Activated T-helper 1 cell treated with anti-CD3 and anti-CD28 coated beads, Interleukin-12 subunit alpha, Interleukin-12 subunit beta, Interleukin-2, Interleukin-4 antibody, amounts not matched to agents 30 ng/mL and 10 ng/mL and 1 ng/mL, durations not matched to agents 14 hours and 24 hours and 36 hours (primary cell): ENCODE measurements at regions not wholly inside any gene's neighbourhood (a gene's known extent, or its start where the extent isn't known, plus 50 kb on each side); places are given as distances from the start of the nearest gene placed in this dataset.
"Not testable (repeated sequence)": the region's sequence is repeated elsewhere in the genome, so short reads cannot be mapped to it uniquely, and the experiment has no call there.

Experiments
- DNase-seq: peaks from one replicate; pipeline ENCODE4 v3.0.0; 2021; ENCODE audit warnings: low spot score
- H3K27ac Mint-ChIP-seq: one replicate; pipeline ENCODE4 v1.8.0; 2021; ENCODE audit warnings: mild to moderate bottlenecking, mixed read lengths
- H3K27me3 Mint-ChIP-seq: one replicate; pipeline ENCODE4 v1.8.0; 2022; ENCODE audit warnings: mild to moderate bottlenecking, moderate library complexity, mixed read lengths; ENCODE audit not compliant: insufficient read depth
- H3K36me3 Mint-ChIP-seq: one replicate; pipeline ENCODE4 v1.8.0; 2021; ENCODE audit warnings: low read depth, mixed read lengths
- H3K4me1 Mint-ChIP-seq: one replicate; pipeline ENCODE4 v1.8.0; 2021; ENCODE audit warnings: low read depth, mixed read lengths
- H3K4me3 Mint-ChIP-seq: one replicate; pipeline ENCODE4 v1.8.0; 2021; ENCODE audit warnings: mild to moderate bottlenecking, moderate library complexity, mixed read lengths
- H3K9me3 Mint-ChIP-seq: one replicate; pipeline ENCODE4 v1.8.0; 2021; ENCODE audit warnings: mixed read lengths
- intact Hi-C: fragments of 100-400 bp; cut with micrococcal nuclease; formaldehyde crosslinking; loops from one replicate; pipeline ENCODE4 v1.15.1; 2024

DNA sequence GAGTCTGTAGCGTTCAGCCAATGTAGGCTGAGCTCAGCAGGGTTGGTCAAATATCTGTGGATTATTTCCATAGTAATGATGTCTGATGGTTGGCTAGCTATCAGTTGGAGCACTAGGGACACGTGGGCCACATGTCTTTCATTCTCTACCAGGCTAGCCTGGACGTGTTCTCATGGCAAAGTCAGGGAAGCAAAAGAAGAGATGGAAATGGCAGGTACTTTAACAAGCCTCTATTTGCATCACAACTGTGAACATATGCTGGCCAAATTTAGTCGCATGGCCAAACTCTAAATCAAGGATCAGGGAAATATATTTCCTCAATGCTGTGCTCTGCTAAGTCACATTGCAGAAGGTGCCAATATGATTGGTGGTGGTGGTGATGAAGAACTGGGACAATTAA lies 371.6 kb upstream of the CHST9 start:
- DNase-seq, result no peak
- peaks cover 5% of the 10 kb centered on the region for H3K9me3 Mint-ChIP-seq
- intact Hi-C loops, result no loop called here
- no peaks in the 10 kb centered on the region for H3K27me3 Mint-ChIP-seq
- H3K4me1 Mint-ChIP-seq, result no peaks in the 10 kb centered on the region
- H3K4me3 Mint-ChIP-seq, result no peak overlapping the region
- no peak overlapping the region for H3K27ac Mint-ChIP-seq
- H3K36me3 Mint-ChIP-seq, result no peaks in the 10 kb centered on the region

DNA sequence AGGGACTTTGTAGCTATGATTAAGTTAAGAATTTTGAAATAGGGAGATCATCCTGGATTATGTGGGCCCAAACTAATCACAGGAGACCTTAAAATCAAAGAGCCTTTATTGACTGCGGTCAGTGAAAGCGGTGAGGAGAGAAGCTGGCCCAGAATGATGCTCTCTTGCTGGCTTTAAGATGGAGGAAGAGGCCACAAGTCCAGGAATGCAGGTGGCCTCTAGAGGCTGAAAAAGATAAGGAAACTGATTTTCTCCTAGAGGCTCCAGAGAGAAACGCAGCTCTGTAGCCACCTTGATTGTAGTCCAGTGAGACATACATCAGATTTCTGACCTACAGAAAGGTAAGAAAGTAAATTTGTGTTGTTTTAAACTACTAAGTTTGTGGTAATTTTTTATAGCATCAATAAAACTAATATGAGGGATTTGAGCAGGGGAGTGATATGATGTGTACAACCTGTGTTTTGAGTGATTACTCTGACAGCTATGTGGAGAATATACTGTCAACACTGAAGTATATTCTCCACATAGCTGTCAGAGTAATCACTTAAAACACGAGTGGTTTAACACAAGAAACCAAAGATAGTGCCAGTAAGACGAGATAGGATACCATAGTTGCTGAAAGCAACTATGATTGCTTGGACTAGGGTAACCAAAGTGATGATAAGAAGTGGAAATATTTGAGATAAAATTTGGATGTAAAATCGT lies 364.4 kb upstream of the CHST9 start:
- Mint-ChIP-seq H3K4me1 (no peaks in the 10 kb centered on the region), H3K4me3 (no peak overlapping the region), H3K9me3 (peaks cover 12% of the 10 kb centered on the region), H3K27ac (no peak overlapping the region), H3K27me3 (no peaks in the 10 kb centered on the region), H3K36me3 (no peaks in the 10 kb centered on the region)
- no peak for DNase-seq
- intact Hi-C loops, result no loop called here

DNA sequence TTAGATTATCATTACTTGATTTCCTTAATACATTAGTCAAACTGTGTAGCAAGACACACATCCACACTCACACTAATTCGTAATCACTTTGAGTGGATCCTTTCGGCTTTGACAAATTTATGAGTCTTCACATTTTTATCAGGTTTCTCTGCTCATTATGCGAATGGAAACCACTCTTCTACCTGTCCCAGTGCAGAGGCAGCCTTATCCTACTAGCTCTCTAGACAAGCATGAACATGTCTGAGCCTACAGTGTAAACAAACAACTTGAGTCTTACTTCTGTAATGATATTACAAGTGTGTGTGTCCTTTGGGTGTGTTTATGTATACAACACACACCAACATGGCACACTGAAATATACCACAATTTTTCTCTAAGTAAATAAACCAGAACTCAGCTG lies 361.9 kb upstream of the CHST9 start:
- intact Hi-C loops, result no loop called here

DNA sequence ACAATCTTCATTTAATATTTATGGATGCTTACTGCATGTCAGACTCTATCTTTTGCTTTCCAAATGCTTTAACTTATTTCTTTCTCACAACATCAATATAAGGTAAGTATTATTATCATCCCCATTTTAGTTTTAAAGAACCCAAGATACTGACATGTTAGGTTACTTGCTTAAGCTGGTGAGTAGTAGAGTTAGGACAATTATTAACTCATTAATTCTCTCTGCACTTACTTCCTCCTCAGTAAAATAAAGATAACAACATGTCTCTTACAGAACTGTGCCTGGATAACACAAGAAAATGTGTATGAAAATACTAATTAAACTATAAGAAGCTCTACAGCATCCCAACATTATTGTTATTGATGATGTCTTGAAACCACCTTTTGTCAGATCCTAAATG lies 359.1 kb upstream of the CHST9 start:
- Mint-ChIP-seq H3K36me3 (no peaks in the 10 kb centered on the region), H3K27ac (no peak overlapping the region), H3K4me3 (no peak overlapping the region), H3K4me1 (no peaks in the 10 kb centered on the region), H3K9me3 (no peaks in the 10 kb centered on the region), H3K27me3 (no peaks in the 10 kb centered on the region)
- DNase-seq, result no peak
- intact Hi-C loops, result no loop called here

More for the DNA sequence above, 361.9 kb upstream of the CHST9 start:
- Mint-ChIP-seq H3K4me3 (no peak overlapping the region), H3K4me1 (no peaks in the 10 kb centered on the region), H3K27me3 (no peaks in the 10 kb centered on the region), H3K36me3 (no peaks in the 10 kb centered on the region), H3K27ac (no peak overlapping the region), H3K9me3 (peaks cover 12% of the 10 kb centered on the region)
- DNase-seq, result no peak

DNA sequence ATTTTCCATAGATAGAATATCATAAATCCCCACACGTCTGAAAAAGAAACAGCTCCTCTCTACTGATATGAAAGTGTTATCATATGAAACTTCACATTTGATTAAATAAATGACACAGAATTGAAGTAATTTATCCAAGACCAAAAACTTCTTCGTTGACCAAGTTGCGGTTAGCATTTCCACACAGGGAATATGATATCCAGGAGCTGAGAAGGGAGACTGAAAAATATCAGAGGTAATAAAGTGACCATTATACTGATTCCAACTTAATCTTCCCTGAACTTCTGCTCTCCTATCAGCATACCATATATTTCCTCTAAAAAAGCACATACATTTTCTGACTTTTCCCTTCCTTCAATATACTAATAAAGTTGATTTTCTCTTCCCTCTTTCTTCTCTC lies 356.2 kb upstream of the CHST9 start:
- Mint-ChIP-seq H3K9me3 (no peaks in the 10 kb centered on the region), H3K36me3 (no peaks in the 10 kb centered on the region), H3K4me3 (no peak overlapping the region), H3K27me3 (no peaks in the 10 kb centered on the region), H3K27ac (no peak overlapping the region), H3K4me1 (no peaks in the 10 kb centered on the region)
- no peak for DNase-seq
- intact Hi-C loops, result no loop called here

DNA sequence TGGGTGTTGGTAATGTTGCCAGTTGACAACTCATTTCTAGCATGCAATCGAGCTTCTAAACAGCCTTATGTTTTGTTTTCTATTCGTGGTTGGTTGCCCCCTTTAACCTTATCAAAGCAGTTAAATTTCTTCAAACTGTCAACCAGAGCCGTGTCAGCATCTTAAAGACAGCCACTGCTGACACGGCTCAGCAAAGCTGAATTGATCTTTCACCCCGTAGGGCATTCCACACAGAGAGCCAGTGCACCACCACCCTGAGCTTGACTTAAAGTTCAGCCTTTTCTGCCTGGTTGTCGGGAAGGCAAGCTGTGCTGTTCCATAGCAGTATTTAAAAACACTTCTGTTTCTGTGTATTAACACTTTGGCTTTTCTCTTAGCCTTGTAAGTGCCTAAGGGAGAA lies 355.0 kb upstream of the CHST9 start:
- no peaks in the 10 kb centered on the region for H3K36me3 Mint-ChIP-seq
- H3K4me3 Mint-ChIP-seq, result no peak overlapping the region
- intact Hi-C loops, result no loop called here
- DNase-seq, result no peak
- no peak overlapping the region for H3K27ac Mint-ChIP-seq
- H3K9me3 Mint-ChIP-seq, result no peaks in the 10 kb centered on the region
- no peaks in the 10 kb centered on the region for H3K4me1 Mint-ChIP-seq
- H3K27me3 Mint-ChIP-seq, result no peaks in the 10 kb centered on the region

DNA sequence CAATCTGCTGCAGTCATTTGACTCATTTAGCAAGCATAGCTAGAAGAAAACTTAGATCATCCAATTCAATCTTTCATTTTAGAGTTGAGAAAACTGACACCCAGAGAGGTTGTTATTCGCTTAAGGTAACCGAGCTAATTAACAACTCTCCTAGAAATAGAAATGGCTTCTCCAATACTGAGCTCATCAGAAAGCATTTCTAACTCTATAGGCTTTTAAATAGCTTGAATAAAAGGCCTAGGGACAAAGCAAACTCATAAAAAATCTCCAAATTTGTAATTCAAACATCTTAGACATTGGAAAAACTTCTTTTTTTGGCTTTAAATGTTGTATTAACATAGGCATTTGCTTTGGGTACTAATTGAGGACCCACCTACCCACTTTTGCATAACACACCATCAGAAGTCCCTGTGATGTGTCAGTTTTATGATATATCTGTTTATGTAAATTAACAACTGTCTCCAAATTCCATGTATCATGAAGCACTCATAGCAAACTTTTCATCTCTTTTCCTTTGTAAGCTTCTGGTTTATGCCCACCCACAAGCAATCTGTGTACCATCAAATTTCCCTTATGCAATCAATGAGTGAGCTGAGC lies 343.9 kb upstream of the CHST9 start:
- Mint-ChIP-seq H3K36me3 (no peaks in the 10 kb centered on the region), H3K4me3 (no peak overlapping the region), H3K27me3 (no peaks in the 10 kb centered on the region), H3K9me3 (peaks cover 5% of the 10 kb centered on the region), H3K27ac (no peak overlapping the region), H3K4me1 (no peaks in the 10 kb centered on the region)
- no peak for DNase-seq
- intact Hi-C loops, result no loop called here

DNA sequence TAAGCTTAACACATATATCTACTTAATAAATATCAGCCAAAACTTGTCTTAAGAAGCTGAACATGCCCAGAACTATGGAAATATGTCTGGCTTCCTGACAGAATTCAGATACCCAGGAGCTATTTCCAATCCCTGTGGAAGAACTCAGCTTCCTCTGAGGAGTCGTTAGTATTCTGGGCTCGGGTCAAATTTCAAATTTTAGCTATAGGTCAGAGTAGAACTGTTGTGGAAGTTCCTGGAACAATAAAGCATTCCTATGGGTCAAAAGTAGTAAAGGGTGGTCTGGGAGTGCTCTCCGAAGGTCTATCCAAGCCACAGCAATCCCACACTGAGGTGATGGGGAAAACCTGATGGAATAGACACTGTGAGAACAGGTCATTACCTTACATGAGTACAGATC lies 342.7 kb upstream of the CHST9 start:
- no peak for DNase-seq
- intact Hi-C loops, result no loop called here
- Mint-ChIP-seq H3K27me3 (no peaks in the 10 kb centered on the region), H3K9me3 (peaks cover 9% of the 10 kb centered on the region), H3K4me3 (no peak overlapping the region), H3K4me1 (no peaks in the 10 kb centered on the region), H3K36me3 (no peaks in the 10 kb centered on the region), H3K27ac (no peak overlapping the region)

DNA sequence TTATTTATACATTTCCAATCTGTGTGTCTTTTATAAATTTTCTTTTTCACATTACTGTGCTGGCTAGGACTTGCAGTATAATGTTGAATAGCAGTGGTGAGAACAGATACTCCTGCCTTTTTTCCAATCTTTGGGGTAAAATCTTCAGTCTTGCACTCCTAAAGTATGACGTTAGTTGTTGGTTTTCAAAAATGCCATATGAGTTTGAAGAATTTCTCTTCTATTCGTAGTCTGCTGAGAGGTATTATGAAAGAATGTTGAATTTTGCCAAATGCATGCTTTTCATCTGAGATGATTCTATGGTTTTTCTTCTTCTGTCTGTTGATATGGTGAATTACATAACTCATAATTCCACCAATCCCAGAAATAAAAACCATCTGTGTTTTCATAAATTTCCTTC lies 335.3 kb upstream of the CHST9 start:
- peaks cover 4% of the 10 kb centered on the region for H3K9me3 Mint-ChIP-seq
- H3K27ac Mint-ChIP-seq, result no peak overlapping the region
- no peak for DNase-seq
- no peak overlapping the region for H3K4me3 Mint-ChIP-seq
- H3K4me1 Mint-ChIP-seq, result no peaks in the 10 kb centered on the region
- no peaks in the 10 kb centered on the region for H3K36me3 Mint-ChIP-seq
- intact Hi-C loops, result no loop called here
- H3K27me3 Mint-ChIP-seq, result no peaks in the 10 kb centered on the region

DNA sequence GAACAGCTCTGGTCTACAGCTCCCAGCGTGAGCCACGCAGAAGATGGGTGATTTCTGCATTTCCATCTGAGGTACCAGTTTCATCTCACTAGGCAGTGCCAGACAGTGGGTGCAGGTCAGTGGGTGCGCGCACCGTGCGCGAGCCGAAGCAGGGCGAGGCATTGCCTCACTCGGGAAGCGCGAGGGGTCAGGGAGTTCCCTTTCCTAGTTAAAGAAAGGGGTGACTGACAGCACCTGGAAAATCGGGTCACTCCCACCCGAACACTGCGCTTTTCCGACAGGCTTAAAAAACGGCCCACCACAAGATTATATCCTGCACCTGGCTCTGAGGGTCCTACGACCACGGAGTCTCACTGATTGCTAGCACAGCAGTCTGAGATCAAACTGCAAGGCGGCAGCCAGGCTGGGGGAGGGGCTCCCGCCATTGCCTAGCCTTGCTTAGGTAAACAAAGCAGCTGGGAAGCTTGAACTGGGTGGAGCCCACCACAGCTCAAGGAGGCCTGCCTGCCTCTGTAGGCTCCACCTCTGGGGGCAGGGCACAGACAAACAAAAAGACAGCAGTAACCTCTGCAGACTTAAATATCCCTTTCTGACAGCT lies 325.0 kb upstream of the CHST9 start:
- intact Hi-C loops, DNase-seq, H3K27me3 Mint-ChIP-seq, H3K4me3 Mint-ChIP-seq, H3K4me1 Mint-ChIP-seq, H3K36me3 Mint-ChIP-seq, H3K27ac Mint-ChIP-seq: not testable (repeated sequence)
- peaks cover 10% of the 10 kb centered on the region for H3K9me3 Mint-ChIP-seq

DNA sequence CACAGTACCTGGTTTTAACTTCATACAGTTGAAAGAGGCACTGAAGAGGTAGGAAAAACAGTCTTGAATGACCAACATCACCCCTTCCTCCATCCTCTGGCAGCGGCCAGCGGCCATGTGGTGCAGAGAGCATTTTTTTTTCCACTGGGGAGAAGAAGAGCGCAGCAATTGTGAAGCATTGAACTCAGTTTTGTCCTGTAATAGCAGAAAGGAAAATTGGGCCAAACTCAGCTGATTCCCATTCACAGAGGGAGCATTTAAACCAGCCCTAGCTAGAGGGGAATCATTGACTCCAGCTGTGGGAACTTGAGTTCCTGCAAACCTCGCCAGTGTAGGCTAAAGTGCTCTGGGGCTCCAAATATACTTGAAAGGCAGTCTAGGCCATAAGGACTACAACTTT lies 316.6 kb upstream of the CHST9 start:
- no peaks in the 10 kb centered on the region for H3K4me1 Mint-ChIP-seq
- no peaks in the 10 kb centered on the region for H3K27me3 Mint-ChIP-seq
- no peak overlapping the region for H3K27ac Mint-ChIP-seq
- H3K36me3 Mint-ChIP-seq, result no peaks in the 10 kb centered on the region
- no peak overlapping the region for H3K4me3 Mint-ChIP-seq
- intact Hi-C loops, result no loop called here
- DNase-seq, result no peak
- peaks cover 17% of the 10 kb centered on the region for H3K9me3 Mint-ChIP-seq

DNA sequence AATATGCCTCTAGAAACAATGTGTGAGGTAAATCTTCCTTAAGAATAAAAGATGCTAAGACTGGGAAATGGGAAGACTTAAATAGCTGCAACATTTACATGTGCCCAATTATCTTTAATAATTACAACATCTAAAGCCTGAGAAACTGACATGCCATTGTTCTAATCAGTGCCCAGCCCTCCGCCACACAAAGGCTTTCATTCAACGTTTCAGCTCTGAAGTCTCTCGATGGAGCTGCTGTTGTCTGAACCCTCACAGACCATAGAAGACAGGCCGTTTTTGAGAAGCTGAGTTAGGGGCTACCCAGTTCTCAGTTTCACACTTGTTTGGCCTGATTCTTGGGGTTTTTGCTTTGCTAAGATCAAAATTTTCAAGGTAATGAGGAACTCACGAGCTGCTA lies 315.4 kb upstream of the CHST9 start:
- DNase-seq, result no peak
- Mint-ChIP-seq H3K36me3 (no peaks in the 10 kb centered on the region), H3K27me3 (no peaks in the 10 kb centered on the region), H3K9me3 (peaks cover 14% of the 10 kb centered on the region), H3K4me1 (no peaks in the 10 kb centered on the region), H3K4me3 (no peak overlapping the region), H3K27ac (no peak overlapping the region)
- intact Hi-C loops, result no loop called here

DNA sequence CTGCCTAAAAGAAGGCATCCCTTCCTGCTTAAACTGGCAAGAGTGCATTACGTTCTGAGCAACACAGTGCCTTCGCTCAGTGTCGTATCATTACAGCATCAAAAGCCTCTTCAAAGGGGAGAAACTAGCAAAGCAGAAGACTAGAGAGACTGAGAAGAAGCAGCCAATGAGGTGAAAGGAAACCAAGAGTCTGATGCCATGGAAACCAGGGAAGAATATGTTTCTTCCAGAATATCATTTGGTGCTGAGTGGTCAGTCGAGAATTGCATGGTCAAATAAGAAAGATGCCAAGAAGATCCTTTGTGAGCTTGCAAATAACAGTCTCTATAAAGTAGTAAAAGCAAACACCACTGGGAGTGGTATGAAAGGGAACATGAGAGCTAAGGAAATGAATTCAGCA lies 312.1 kb upstream of the CHST9 start:
- no peak for DNase-seq
- Mint-ChIP-seq H3K9me3 (peaks cover 7% of the 10 kb centered on the region), H3K27ac (no peak overlapping the region), H3K4me3 (no peak overlapping the region), H3K4me1 (no peaks in the 10 kb centered on the region), H3K36me3 (no peaks in the 10 kb centered on the region), H3K27me3 (no peaks in the 10 kb centered on the region)
- intact Hi-C loops, result no loop called here
